HEK293 (cell line): ENCODE measurements at regions not wholly inside any gene's neighbourhood (a gene's known extent, or its start where the extent isn't known, plus 50 kb on each side); places are given as distances from the start of the nearest gene placed in this dataset.

Source experiments
- CTCF ChIA-PET: fragments of 350-600 bp; formaldehyde crosslinking; extraction: SDS; loops from one replicate; lab custom pipeline; 2021; ENCODE audit warnings: antibody characterized with exemption; lab: Yijun Ruan, JAX
- POLR2A ChIA-PET: fragments of 300-600 bp; formaldehyde crosslinking; extraction: SDS; loops from one replicate; lab custom pipeline; 2020; ENCODE audit warnings: antibody characterized with exemption, inconsistent platforms; lab: Yijun Ruan, JAX
- H3K27ac ChIP-seq: fragments of 200-500 bp; sonication (Bioruptor generic); 2 replicates; pipeline ENCODE4 v1.5.1; 2014; ENCODE audit warnings: low read depth, low read length, control low read depth, inconsistent platforms; ENCODE audit errors: extremely low read depth
- H3K36me3 ChIP-seq, 2 experiments: fragments of 200-500 bp in 1 of 2; sonication (Bioruptor generic) in 1 of 2; 1 replicate in 1 of 2; 2 replicates in 1 of 2; pipeline ENCODE4 v1.5.1; 2014 to 2017; ENCODE audit warnings: inconsistent platforms in 2 of 2, low read length in 2 of 2; ENCODE audit not compliant: control insufficient read depth in 2 of 2, insufficient read depth in 1 of 2
- H3K4me1 ChIP-seq: fragments of 200-500 bp; sonication (Bioruptor generic); 2 replicates; pipeline ENCODE4 v1.5.1; 2014; ENCODE audit warnings: mild to moderate bottlenecking, low read length, inconsistent platforms; ENCODE audit not compliant: control insufficient read depth, insufficient read depth
- H3K4me3 ChIP-seq: 2 replicates; pipeline ENCODE4 v1.5.1; 2011; ENCODE audit warnings: low read depth, mild to moderate bottlenecking, control low read depth, low read length, moderate library complexity
- H3K9me3 ChIP-seq: fragments of 200-500 bp; sonication (Bioruptor generic); 2 replicates; pipeline ENCODE4 v1.5.1; 2014; ENCODE audit warnings: low read depth, low read length, inconsistent platforms; ENCODE audit not compliant: control insufficient read depth, insufficient read depth
- BCL11B ChIP-seq: fragments of 450-650 bp; formaldehyde crosslinking; IDR thresholded peaks from 2 replicates; pipeline ENCODE4 v1.5.1; 2016; ENCODE audit warnings: low read depth, missing biosample characterization, missing genetic modification characterization
- HOXA7 ChIP-seq: sonication (generic); formaldehyde crosslinking; IDR thresholded peaks from 2 replicates; pipeline ENCODE4 v1.8.1; 2022; ENCODE audit warnings: missing genetic modification reagents, borderline replicate concordance
- KLF8 ChIP-seq: fragments of 450-650 bp; formaldehyde crosslinking; IDR thresholded peaks from 2 replicates; pipeline ENCODE4 v1.5.1; 2016; ENCODE audit warnings: missing biosample characterization, missing genetic modification characterization
- MZF1 ChIP-seq: fragments of 450-650 bp; formaldehyde crosslinking; IDR thresholded peaks from 2 replicates; pipeline ENCODE4 v1.5.1; 2017; ENCODE audit warnings: missing biosample characterization, missing genetic modification characterization, borderline replicate concordance
- SALL2 ChIP-seq: fragments of 450-650 bp; formaldehyde crosslinking; IDR thresholded peaks from 2 replicates; pipeline ENCODE4 v1.5.0; 2017; ENCODE audit warnings: missing biosample characterization, mild to moderate bottlenecking, missing genetic modification characterization, borderline replicate concordance
- YY1 ChIP-seq: fragments of 450-650 bp; formaldehyde crosslinking; IDR thresholded peaks from 2 replicates; pipeline ENCODE4 v1.5.1; 2018; ENCODE audit warnings: missing biosample characterization, missing genetic modification characterization
- ZBTB21 ChIP-seq: fragments of 450-650 bp; formaldehyde crosslinking; IDR thresholded peaks from 2 replicates; pipeline ENCODE4 v1.5.1; 2017; ENCODE audit warnings: missing biosample characterization, missing genetic modification characterization
- ZBTB8A ChIP-seq: fragments of 450-650 bp; formaldehyde crosslinking; IDR thresholded peaks from 2 replicates; pipeline ENCODE4 v1.5.1; 2016; ENCODE audit warnings: missing biosample characterization, missing genetic modification characterization
- ZIC2 ChIP-seq: fragments of 450-650 bp; formaldehyde crosslinking; IDR thresholded peaks from 2 replicates; pipeline ENCODE4 v1.5.1; 2016; ENCODE audit warnings: missing biosample characterization, missing genetic modification characterization
- ZNF16 ChIP-seq: fragments of 450-650 bp; formaldehyde crosslinking; IDR thresholded peaks from 2 replicates; pipeline ENCODE4 v1.5.1; 2016; ENCODE audit warnings: low read depth, missing biosample characterization, missing genetic modification characterization
- ZNF2 ChIP-seq: fragments of 450-650 bp; formaldehyde crosslinking; IDR thresholded peaks from 2 replicates; pipeline ENCODE4 v1.5.1; 2016; ENCODE audit warnings: missing biosample characterization, missing genetic modification characterization
- ZNF223 ChIP-seq: fragments of 450-650 bp; formaldehyde crosslinking; IDR thresholded peaks from 2 replicates; pipeline ENCODE4 v1.5.1; 2016; ENCODE audit warnings: missing biosample characterization, missing genetic modification characterization
- ZNF248 ChIP-seq: fragments of 450-650 bp; formaldehyde crosslinking; IDR thresholded peaks from 2 replicates; pipeline ENCODE4 v1.5.1; 2017; ENCODE audit warnings: missing biosample characterization, missing genetic modification characterization
- ZNF311 ChIP-seq: fragments of 450-650 bp; formaldehyde crosslinking; IDR thresholded peaks from 2 replicates; pipeline ENCODE4 v1.5.1; 2017; ENCODE audit warnings: missing biosample characterization, missing genetic modification characterization, borderline replicate concordance
- ZNF350 ChIP-seq: fragments of 450-650 bp; formaldehyde crosslinking; IDR thresholded peaks from 2 replicates; pipeline ENCODE4 v1.5.0; 2017; ENCODE audit warnings: missing biosample characterization, mild to moderate bottlenecking, missing genetic modification characterization
- ZNF416 ChIP-seq: fragments of 450-650 bp; formaldehyde crosslinking; IDR thresholded peaks from 2 replicates; pipeline ENCODE4 v1.5.1; 2016; ENCODE audit warnings: missing biosample characterization, missing genetic modification characterization
- ZNF571 ChIP-seq: fragments of 450-650 bp; formaldehyde crosslinking; IDR thresholded peaks from 2 replicates; pipeline ENCODE4 v1.5.0; 2017; ENCODE audit warnings: missing biosample characterization, missing genetic modification characterization
- ZNF596 ChIP-seq: fragments of 450-650 bp; IDR thresholded peaks from 2 replicates; pipeline ENCODE4 v1.5.0; 2018; ENCODE audit warnings: missing biosample characterization, mild to moderate bottlenecking, missing genetic modification characterization, moderate library complexity
- ZNF610 ChIP-seq: fragments of 450-650 bp; formaldehyde crosslinking; IDR thresholded peaks from 2 replicates; pipeline ENCODE4 v1.5.1; 2016; ENCODE audit warnings: missing biosample characterization, missing genetic modification characterization, borderline replicate concordance
- ZNF629 ChIP-seq: fragments of 450-650 bp; formaldehyde crosslinking; IDR thresholded peaks from 2 replicates; pipeline ENCODE4 v1.5.1; 2017; ENCODE audit warnings: missing biosample characterization, missing genetic modification characterization
- ZNF670 ChIP-seq: fragments of 450-650 bp; formaldehyde crosslinking; IDR thresholded peaks from 2 replicates; pipeline ENCODE4 v1.5.1; 2016; ENCODE audit warnings: missing biosample characterization, missing genetic modification characterization, low read depth
- ZSCAN23 ChIP-seq: fragments of 450-650 bp; formaldehyde crosslinking; IDR thresholded peaks from 2 replicates; pipeline ENCODE4 v1.5.1; 2016; ENCODE audit warnings: missing biosample characterization, missing genetic modification characterization
- TF ChIP-seq, protein P1 (sequence below): fragments of 450-650 bp; formaldehyde crosslinking; IDR thresholded peaks from 2 replicates; pipeline ENCODE4 v1.5.1; 2016; ENCODE audit warnings: missing biosample characterization, missing genetic modification characterization
- TF ChIP-seq, protein P2 (sequence below): fragments of 450-650 bp; formaldehyde crosslinking; IDR thresholded peaks from 2 replicates; pipeline ENCODE4 v1.5.1; 2017; ENCODE audit warnings: missing biosample characterization, missing genetic modification characterization
- TF ChIP-seq, protein P3 (sequence below): fragments of 450-650 bp; formaldehyde crosslinking; IDR thresholded peaks from 2 replicates; pipeline ENCODE4 v1.5.1; 2016; ENCODE audit warnings: missing biosample characterization, missing genetic modification characterization, low read depth

DNA sequence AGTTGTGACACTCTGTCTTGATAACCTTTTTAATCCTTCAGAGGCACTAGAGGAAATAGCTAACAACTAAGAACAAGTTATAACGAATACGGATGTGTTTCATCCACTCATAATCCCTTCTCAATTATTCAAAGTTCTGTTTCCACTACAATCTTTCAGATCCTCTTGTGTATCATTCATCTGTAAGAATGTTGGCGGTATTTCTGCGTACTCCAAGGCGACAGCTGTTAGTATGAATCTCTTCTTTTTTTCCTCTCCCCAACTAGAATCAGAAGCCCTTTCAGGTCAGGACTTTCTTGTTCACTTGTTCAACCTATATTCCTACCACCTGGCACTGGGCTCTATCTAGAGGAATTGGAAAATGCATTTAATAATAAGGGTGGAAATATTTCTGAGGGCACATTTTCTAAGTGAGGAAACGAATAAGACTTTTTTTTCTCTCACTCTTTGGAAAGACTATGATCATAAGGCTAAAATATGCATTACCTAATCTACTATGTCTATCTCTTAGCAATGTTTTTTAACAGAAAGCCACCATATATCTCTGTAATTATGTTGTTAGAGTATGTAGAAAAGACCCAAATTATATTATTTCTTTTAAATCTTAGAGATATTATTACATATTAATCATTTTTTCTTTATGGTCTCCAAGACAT, 492.9 kb downstream of the PCDH20 start:
- Histone ChIP-seq H3K4me3 (no peak overlapping the region), H3K4me1 (no peaks in the 10 kb centered on the region), H3K27ac (no peak overlapping the region), H3K9me3 (no peaks in the 10 kb centered on the region), H3K36me3 (no peaks in the 10 kb centered on the region)
- ChIA-PET CTCF (interaction anchor here (0.6 kb wide), 2 partner anchors 249 to 1802 kb away, joined by 3 read pairs; no protein-coding TSS in a partner anchor), POLR2A (no interaction called here)
- TF ChIP-seq ZBTB21: no peak
- TF ChIP-seq ZNF350 (tag by site-specific recombination): no peak
- no peak for TF ChIP-seq ZSCAN23 (tag by site-specific recombination)
- no peak for TF ChIP-seq BCL11B (tag by site-specific recombination)

DNA sequence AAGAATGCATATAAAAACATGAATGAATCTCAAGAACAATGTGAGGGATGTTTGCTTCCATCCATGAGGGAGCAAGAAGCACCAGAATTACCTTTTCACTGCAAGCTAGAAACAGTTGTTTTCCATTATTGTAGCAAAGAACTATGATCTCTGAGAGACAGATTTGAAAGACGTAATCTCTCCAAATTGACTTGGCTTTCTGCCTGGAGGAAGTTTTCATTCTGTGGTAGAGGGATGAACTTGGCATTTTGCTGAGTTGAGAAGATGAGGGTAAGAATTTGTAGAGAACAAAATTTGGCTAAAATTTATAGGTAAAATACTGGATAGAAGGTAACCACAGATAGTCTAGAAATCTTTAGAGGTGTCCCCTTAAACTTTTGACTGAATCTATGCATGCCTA, 496.8 kb downstream of the TDRD3 start:
- no peaks in the 10 kb centered on the region for H3K36me3 ChIP-seq
- TF ChIP-seq ZNF596 (tag by site-specific recombination): no peak
- no peak for TF ChIP-seq ZBTB21
- no peak for TF ChIP-seq ZNF610 (tag by site-specific recombination)
- TF ChIP-seq HOXA7 (CRISPR knock-in tag): no peak
- no peaks in the 10 kb centered on the region for H3K9me3 ChIP-seq
- POLR2A ChIA-PET: no interaction called here
- CTCF ChIA-PET: no interaction called here
- no peak overlapping the region for H3K4me3 ChIP-seq
- no peak overlapping the region for H3K27ac ChIP-seq
- H3K4me1 ChIP-seq: no peaks in the 10 kb centered on the region

DNA sequence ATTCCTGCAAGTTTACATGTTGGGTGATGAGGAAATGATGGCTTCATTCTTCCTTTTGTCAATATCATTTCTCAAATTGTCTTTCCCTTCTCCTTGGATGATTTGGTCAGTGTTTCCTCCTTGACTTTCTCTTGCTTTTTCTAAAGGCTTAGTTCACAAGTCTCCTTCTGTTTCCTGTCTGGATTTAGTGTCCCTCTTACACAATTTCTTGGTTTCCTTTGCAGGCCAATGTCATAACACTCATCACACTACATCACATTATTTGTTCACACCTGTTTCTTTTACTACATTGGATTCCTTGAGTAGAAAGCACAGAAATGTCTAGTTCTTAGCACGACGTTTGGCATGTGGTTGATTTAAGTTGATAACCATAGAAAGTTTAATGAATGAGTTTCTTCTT, 490.7 kb downstream of the TDRD3 start:
- POLR2A ChIA-PET: no interaction called here
- CTCF ChIA-PET: no interaction called here
- Histone ChIP-seq H3K9me3 (no peaks in the 10 kb centered on the region), H3K4me1 (no peaks in the 10 kb centered on the region), H3K36me3 (no peaks in the 10 kb centered on the region), H3K27ac (no peak overlapping the region), H3K4me3 (no peak overlapping the region)
- TF ChIP-seq ZNF2 (tag by site-specific recombination) (no peak), SALL2 (tag by site-specific recombination) (no peak), ZNF629 (tag by site-specific recombination) (no peak), ZNF416 (tag by site-specific recombination) (no peak), ZNF248 (tag by site-specific recombination) (no peak), ZNF571 (no peak), YY1 (tag by site-specific recombination) (no peak), ZIC2 (tag by site-specific recombination) (no peak), ZBTB8A (tag by site-specific recombination) (no peak), ZNF311 (no peak), MZF1 (no peak), ZNF223 (tag by site-specific recombination) (no peak), ZNF16 (tag by site-specific recombination) (no peak), KLF8 (tag by site-specific recombination) (no peak), ZNF670 (tag by site-specific recombination) (no peak)
- TF ChIP-seq, protein P1, sequence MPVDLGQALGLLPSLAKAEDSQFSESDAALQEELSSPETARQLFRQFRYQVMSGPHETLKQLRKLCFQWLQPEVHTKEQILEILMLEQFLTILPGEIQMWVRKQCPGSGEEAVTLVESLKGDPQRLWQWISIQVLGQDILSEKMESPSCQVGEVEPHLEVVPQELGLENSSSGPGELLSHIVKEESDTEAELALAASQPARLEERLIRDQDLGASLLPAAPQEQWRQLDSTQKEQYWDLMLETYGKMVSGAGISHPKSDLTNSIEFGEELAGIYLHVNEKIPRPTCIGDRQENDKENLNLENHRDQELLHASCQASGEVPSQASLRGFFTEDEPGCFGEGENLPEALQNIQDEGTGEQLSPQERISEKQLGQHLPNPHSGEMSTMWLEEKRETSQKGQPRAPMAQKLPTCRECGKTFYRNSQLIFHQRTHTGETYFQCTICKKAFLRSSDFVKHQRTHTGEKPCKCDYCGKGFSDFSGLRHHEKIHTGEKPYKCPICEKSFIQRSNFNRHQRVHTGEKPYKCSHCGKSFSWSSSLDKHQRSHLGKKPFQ: no peak
- TF ChIP-seq, protein P2, sequence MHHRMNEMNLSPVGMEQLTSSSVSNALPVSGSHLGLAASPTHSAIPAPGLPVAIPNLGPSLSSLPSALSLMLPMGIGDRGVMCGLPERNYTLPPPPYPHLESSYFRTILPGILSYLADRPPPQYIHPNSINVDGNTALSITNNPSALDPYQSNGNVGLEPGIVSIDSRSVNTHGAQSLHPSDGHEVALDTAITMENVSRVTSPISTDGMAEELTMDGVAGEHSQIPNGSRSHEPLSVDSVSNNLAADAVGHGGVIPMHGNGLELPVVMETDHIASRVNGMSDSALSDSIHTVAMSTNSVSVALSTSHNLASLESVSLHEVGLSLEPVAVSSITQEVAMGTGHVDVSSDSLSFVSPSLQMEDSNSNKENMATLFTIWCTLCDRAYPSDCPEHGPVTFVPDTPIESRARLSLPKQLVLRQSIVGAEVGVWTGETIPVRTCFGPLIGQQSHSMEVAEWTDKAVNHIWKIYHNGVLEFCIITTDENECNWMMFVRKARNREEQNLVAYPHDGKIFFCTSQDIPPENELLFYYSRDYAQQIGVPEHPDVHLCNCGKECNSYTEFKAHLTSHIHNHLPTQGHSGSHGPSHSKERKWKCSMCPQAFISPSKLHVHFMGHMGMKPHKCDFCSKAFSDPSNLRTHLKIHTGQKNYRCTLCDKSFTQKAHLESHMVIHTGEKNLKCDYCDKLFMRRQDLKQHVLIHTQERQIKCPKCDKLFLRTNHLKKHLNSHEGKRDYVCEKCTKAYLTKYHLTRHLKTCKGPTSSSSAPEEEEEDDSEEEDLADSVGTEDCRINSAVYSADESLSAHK: no peak
- TF ChIP-seq, protein P3, sequence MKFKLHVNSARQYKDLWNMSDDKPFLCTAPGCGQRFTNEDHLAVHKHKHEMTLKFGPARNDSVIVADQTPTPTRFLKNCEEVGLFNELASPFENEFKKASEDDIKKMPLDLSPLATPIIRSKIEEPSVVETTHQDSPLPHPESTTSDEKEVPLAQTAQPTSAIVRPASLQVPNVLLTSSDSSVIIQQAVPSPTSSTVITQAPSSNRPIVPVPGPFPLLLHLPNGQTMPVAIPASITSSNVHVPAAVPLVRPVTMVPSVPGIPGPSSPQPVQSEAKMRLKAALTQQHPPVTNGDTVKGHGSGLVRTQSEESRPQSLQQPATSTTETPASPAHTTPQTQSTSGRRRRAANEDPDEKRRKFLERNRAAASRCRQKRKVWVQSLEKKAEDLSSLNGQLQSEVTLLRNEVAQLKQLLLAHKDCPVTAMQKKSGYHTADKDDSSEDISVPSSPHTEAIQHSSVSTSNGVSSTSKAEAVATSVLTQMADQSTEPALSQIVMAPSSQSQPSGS (tag by site-specific recombination): no peak
